ENCODE measurements at regions not wholly inside any gene's neighbourhood (a gene's known extent, or its start where the extent isn't known, plus 50 kb on each side); places are given as distances from the start of the nearest gene placed in this dataset.

DNA sequence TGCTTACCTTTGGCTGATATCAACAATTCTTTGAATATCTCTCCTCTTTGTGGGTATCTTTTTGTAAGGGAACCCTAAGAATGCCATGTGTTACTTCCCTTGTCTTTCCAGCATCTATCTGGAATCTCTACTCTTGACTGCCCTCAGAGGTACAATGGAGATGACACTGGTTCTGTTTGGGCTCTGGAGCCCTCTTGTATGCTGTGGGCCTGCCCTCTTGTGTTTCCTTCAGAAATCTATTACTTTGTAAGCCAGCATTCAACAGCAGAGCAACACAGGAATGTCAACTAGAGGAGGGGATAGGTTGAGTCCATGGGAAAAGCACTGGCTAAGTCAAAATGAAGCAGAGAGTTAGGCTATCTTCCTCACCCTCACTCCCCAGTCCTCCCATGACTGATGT is 142.3 kb downstream of the XPNPEP1 start:
- Mint-ChIP-seq H3K27ac (ENCODE audit: low read depth, unreplicated experiment) (no peak overlapping the region), H3K9me3 (ENCODE audit: unreplicated experiment) (no peaks in the 10 kb centered on the region), H3K4me1 (ENCODE audit: insufficient read depth, unreplicated experiment) (peaks cover 7% of the 10 kb centered on the region), H3K4me3 (ENCODE audit: unreplicated experiment) (no peak overlapping the region), H3K36me3 (ENCODE audit: insufficient read depth, unreplicated experiment) (no peaks in the 10 kb centered on the region), H3K27me3 (ENCODE audit: insufficient read depth, unreplicated experiment) (no peaks in the 10 kb centered on the region)
- BruUV-seq (replicated peaks), result no TSS peak
- TF ChIP-seq CTCF (IDR thresholded peaks at IDR 0.05; ENCODE audit: unreplicated experiment), result no peak
- no peak for DNase-seq (ENCODE audit: unreplicated experiment)
- ChIA-PET POLR2A (no interaction called here), CTCF (no interaction called here)
- intact Hi-C loops (cut with micrococcal nuclease), result loop anchor here (5.0 kb wide), 1 partner anchor 71 kb away; no protein-coding TSS in a partner anchor

GRCh38 chr10:109778993-109779392 is 144.3 kb downstream of the XPNPEP1 start:
- ChIA-PET CTCF (interaction anchor here (0.7 kb wide), 1 partner anchor 325 kb away, joined by 5 read pairs; no protein-coding TSS in a partner anchor), POLR2A (no interaction called here)
- no peaks in the 10 kb centered on the region for H3K36me3 Mint-ChIP-seq (ENCODE audit: insufficient read depth, unreplicated experiment)
- DNase-seq (ENCODE audit: unreplicated experiment), result no peak
- intact Hi-C loops (cut with micrococcal nuclease), result loop anchor here (10.0 kb wide), 3 partner anchors 354 to 764 kb away; no protein-coding TSS in a partner anchor
- no peak for TF ChIP-seq CTCF (IDR thresholded peaks at IDR 0.05; ENCODE audit: unreplicated experiment)
- no peak overlapping the region for H3K27ac Mint-ChIP-seq (ENCODE audit: low read depth, unreplicated experiment)
- H3K9me3 Mint-ChIP-seq (ENCODE audit: unreplicated experiment), result no peaks in the 10 kb centered on the region
- no peaks in the 10 kb centered on the region for H3K27me3 Mint-ChIP-seq (ENCODE audit: insufficient read depth, unreplicated experiment)
- H3K4me3 Mint-ChIP-seq (ENCODE audit: unreplicated experiment), result no peak overlapping the region
- no TSS peak for BruUV-seq (replicated peaks)
- H3K4me1 Mint-ChIP-seq (ENCODE audit: insufficient read depth, unreplicated experiment), result no peaks in the 10 kb centered on the region

GRCh38 chr10:109774121-109774440 is 149.2 kb downstream of the XPNPEP1 start:
- intact Hi-C loops (cut with micrococcal nuclease), result loop anchor here (10.0 kb wide), 3 partner anchors 349 to 759 kb away; no protein-coding TSS in a partner anchor

More at GRCh38 chr10:109774121-109774440, 149.2 kb downstream of the XPNPEP1 start:
- H3K4me3 Mint-ChIP-seq (ENCODE audit: unreplicated experiment), result no peak overlapping the region
- POLR2A ChIA-PET, result interaction anchor here (0.6 to 0.7 kb wide), 3 partner anchors 182 to 1221 kb away, joined by 3 to 4 read pairs (median 4); no protein-coding TSS in a partner anchor
- no peaks in the 10 kb centered on the region for H3K9me3 Mint-ChIP-seq (ENCODE audit: unreplicated experiment)
- H3K4me1 Mint-ChIP-seq (ENCODE audit: insufficient read depth, unreplicated experiment), result no peaks in the 10 kb centered on the region
- no peak overlapping the region for H3K27ac Mint-ChIP-seq (ENCODE audit: low read depth, unreplicated experiment)
- H3K36me3 Mint-ChIP-seq (ENCODE audit: insufficient read depth, unreplicated experiment), result no peaks in the 10 kb centered on the region
- no peaks in the 10 kb centered on the region for H3K27me3 Mint-ChIP-seq (ENCODE audit: insufficient read depth, unreplicated experiment)
- CTCF ChIA-PET, result interaction anchor here (0.5 to 2.3 kb wide), 27 partner anchors 9 to 1384 kb away, joined by 3 to 16 read pairs (median 4); no protein-coding TSS in a partner anchor
- BruUV-seq (replicated peaks), result no TSS peak
- DNase-seq (ENCODE audit: unreplicated experiment), result no peak
- no peak for TF ChIP-seq CTCF (IDR thresholded peaks at IDR 0.05; ENCODE audit: unreplicated experiment)

Measured in MCF 10A (cell line).